Central memory CD8-positive, alpha-beta T cell (primary cell): ENCODE measurements at regions not wholly inside any gene's neighbourhood (a gene's known extent, or its start where the extent isn't known, plus 50 kb on each side); places are given as distances from the start of the nearest gene placed in this dataset.
"Not testable (repeated sequence)": the region's sequence is repeated elsewhere in the genome, so short reads cannot be mapped to it uniquely, and the experiment has no call there.

Experiments
- ATAC-seq: fragments of 150-1000 bp; cut with Tn5 transposase; replicated peaks from 2 replicates; pipeline ENCODE4 v1.10.0; 2022; ENCODE audit warnings: mild to moderate bottlenecking, moderate FRiP score, moderate number of reproducible peaks; ENCODE audit not compliant: poor library complexity, severe bottlenecking; ENCODE audit errors: extremely low read depth
- DNase-seq, 2 donors: peaks; one replicate each; pipeline ENCODE4 v3.0.0; 2021; ENCODE audit warnings: low spot score in 2 of 2
- H3K27ac Mint-ChIP-seq: one replicate; pipeline ENCODE4 v1.8.0; 2022; ENCODE audit warnings: low read depth, mild to moderate bottlenecking, moderate library complexity, mixed read lengths
- H3K27me3 Mint-ChIP-seq: one replicate; pipeline ENCODE4 v1.8.0; 2022; ENCODE audit warnings: mixed read lengths
- H3K36me3 Mint-ChIP-seq: one replicate; pipeline ENCODE4 v1.8.0; 2022; ENCODE audit warnings: mild to moderate bottlenecking, moderate library complexity, mixed read lengths; ENCODE audit not compliant: insufficient read depth
- H3K4me1 Mint-ChIP-seq: one replicate; pipeline ENCODE4 v1.8.0; 2022; ENCODE audit warnings: mixed read lengths
- H3K4me3 Mint-ChIP-seq: one replicate; pipeline ENCODE4 v1.8.0; 2022; ENCODE audit warnings: mild to moderate bottlenecking, moderate library complexity, mixed read lengths
- H3K9me3 Mint-ChIP-seq: one replicate; pipeline ENCODE4 v1.8.0; 2022; ENCODE audit warnings: mixed read lengths

DNA sequence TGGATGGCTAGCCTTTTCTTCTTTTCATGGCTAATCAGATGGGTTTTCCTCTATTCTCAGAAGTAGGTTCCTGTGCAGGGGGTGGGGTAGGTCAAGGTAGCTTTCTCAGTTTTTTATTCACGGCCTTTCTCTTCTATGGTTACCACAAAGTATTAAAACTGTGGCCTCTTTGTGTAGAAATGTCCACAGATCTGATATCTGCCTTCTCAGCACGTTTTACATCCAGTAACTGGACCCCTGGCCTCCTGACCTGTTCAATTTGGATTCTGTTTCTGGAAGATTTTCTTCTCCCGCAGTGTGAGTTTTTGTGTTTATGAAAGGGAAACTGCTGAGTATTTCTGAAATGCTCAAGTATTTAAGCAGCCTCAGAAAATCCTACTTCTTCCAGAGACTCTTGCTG, 688.5 kb downstream of the RAPGEF2 start:
- Mint-ChIP-seq H3K27me3 (no peaks in the 10 kb centered on the region), H3K27ac (no peak overlapping the region), H3K9me3 (peaks cover 11% of the 10 kb centered on the region), H3K36me3 (no peaks in the 10 kb centered on the region), H3K4me3 (no peak overlapping the region), H3K4me1 (no peaks in the 10 kb centered on the region)
- DNase-seq, result no peak
- ATAC-seq, result no peak

DNA sequence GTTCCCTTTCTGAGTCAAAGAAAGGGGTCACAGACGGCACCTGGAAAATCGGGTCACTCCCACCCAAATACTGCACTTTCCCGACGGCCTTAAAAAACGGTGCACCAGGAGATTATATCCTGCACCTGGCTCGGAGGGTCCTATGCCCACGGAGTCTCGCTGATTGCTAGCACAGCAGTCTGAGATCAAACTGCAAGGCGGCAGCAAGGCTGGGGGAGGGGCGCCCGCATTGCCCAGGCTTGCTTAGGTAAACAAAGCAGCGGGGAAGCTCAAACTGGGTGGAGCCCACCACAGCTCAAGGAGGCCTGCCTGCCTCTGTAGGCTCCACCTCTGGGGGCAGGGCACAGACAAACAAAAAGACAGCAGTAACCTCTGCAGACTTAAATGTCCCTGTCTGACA, 701.7 kb downstream of the RAPGEF2 start:
- not testable (repeated sequence) for H3K27me3 Mint-ChIP-seq, ATAC-seq, H3K27ac Mint-ChIP-seq, H3K4me3 Mint-ChIP-seq, H3K36me3 Mint-ChIP-seq, DNase-seq, H3K4me1 Mint-ChIP-seq
- peaks cover 17% of the 10 kb centered on the region for H3K9me3 Mint-ChIP-seq

DNA sequence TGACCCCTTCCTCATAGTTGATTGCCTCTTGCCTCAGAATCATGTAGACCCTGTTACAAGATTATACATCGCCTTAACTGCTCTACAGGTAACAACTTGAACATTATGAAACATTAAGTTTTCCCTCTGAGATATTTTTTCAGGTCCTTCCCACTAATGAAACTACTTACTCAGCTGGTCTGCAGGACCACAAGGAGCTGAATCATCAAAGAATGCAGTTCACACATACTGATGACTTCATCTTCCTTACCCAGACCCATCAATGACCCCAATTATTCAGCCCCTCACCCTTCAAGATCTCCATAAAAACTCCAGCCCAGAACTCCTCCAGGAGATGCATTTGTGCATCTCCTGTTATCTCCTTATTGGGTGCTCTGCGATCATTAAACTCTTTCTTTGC, 720.9 kb downstream of the RAPGEF2 start:
- Mint-ChIP-seq H3K4me1 (no peaks in the 10 kb centered on the region), H3K4me3 (no peak overlapping the region), H3K27ac (no peak overlapping the region), H3K9me3 (peaks cover 19% of the 10 kb centered on the region), H3K36me3 (peaks cover 2% of the 10 kb centered on the region), H3K27me3 (no peaks in the 10 kb centered on the region)
- ATAC-seq, result no peak
- DNase-seq, result no peak

DNA sequence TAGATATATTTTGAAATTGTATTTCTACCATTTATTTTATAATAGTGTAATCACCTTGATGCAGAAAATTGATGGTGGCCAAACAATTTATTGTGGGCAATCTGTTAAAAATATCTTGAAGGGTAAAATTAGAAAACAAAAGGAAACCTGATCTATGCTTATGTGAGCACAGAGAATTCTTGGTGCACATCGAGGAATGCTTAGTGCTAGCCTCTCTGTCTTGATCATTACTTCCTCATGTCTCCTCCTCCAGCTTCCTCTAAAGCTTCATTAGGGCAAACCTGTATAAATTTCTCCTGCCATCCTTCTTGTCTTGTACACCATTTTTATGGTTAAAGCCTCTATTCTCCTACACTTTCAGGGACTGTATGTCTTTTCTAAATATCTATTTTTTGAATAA, 725.8 kb downstream of the RAPGEF2 start:
- DNase-seq (no peak), ATAC-seq (no peak)
- no peaks in the 10 kb centered on the region for H3K36me3 Mint-ChIP-seq
- H3K27ac Mint-ChIP-seq, result no peak overlapping the region
- H3K4me3 Mint-ChIP-seq, result no peak overlapping the region
- H3K4me1 Mint-ChIP-seq, result no peaks in the 10 kb centered on the region
- H3K9me3 Mint-ChIP-seq, result peaks cover 32% of the 10 kb centered on the region
- no peaks in the 10 kb centered on the region for H3K27me3 Mint-ChIP-seq

DNA sequence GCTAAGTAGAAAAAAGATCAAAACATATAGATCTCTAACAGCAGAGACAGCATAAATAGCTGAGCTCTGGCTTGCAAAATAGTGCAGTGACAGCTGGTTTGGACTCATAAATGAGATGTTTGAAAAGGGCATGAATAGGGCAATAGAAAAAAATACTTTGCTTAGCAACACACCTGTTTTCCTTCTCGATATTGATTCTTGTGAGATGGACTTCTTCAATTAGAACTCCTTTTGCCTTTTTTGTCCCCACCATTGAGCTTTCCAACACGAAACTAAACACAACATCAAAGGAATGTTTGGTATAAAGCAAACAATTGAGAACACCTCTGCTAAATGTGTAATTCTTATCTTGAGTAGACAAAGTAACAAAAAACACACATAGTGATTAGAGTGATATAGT, 726.3 kb downstream of the RAPGEF2 start:
- H3K27ac Mint-ChIP-seq, result no peak overlapping the region
- no peaks in the 10 kb centered on the region for H3K36me3 Mint-ChIP-seq
- no peaks in the 10 kb centered on the region for H3K4me1 Mint-ChIP-seq
- peaks cover 32% of the 10 kb centered on the region for H3K9me3 Mint-ChIP-seq
- DNase-seq (no peak), ATAC-seq (no peak)
- H3K27me3 Mint-ChIP-seq, result no peaks in the 10 kb centered on the region
- no peak overlapping the region for H3K4me3 Mint-ChIP-seq

DNA sequence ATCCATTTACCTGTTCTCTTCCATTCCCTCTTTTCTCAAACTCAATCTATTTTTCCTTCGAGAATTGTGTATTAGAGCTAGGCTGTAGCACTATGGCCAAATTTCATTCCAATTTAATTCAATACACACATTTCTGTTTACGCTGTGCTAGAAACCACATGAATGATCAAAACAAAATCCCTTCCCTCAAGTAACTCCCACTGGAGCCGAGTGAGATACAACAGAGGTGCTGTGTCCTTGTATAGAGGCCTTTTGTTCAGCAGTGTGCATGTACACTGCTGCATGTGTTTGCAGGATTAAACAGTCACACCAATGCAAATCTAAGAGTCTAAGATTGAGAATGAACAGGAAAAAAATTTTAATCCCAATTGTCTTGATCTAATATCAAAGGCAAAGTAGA, 734.2 kb downstream of the RAPGEF2 start:
- no peak for ATAC-seq
- H3K4me1 Mint-ChIP-seq, result no peaks in the 10 kb centered on the region
- no peaks in the 10 kb centered on the region for H3K36me3 Mint-ChIP-seq
- H3K27ac Mint-ChIP-seq, result no peak overlapping the region
- H3K9me3 Mint-ChIP-seq, result peaks cover 16% of the 10 kb centered on the region
- DNase-seq, result no peak
- no peaks in the 10 kb centered on the region for H3K27me3 Mint-ChIP-seq
- H3K4me3 Mint-ChIP-seq, result no peak overlapping the region

DNA sequence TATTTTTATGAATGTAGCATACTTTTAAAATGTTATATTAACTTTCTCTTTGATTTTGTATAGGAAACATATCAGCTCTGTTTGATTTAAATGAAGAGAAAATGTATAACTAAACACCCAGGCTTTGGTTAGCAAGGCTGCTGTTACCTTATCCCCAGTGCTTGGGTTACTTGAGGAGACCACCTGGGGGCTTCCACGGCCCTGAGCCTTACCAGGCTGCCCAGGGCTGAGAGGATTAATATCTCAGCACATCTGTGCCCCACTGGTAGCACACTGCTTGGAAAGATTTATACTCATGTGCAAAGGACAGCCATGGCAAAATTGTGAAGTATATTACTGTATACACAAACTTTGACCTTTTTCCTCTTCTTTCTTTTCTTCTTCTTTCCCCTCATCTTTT, 752.9 kb downstream of the RAPGEF2 start:
- Mint-ChIP-seq H3K4me3 (no peak overlapping the region), H3K27me3 (no peaks in the 10 kb centered on the region), H3K4me1 (no peaks in the 10 kb centered on the region), H3K27ac (no peak overlapping the region), H3K36me3 (no peaks in the 10 kb centered on the region), H3K9me3 (peaks cover 6% of the 10 kb centered on the region)
- DNase-seq (no peak), ATAC-seq (no peak)

DNA sequence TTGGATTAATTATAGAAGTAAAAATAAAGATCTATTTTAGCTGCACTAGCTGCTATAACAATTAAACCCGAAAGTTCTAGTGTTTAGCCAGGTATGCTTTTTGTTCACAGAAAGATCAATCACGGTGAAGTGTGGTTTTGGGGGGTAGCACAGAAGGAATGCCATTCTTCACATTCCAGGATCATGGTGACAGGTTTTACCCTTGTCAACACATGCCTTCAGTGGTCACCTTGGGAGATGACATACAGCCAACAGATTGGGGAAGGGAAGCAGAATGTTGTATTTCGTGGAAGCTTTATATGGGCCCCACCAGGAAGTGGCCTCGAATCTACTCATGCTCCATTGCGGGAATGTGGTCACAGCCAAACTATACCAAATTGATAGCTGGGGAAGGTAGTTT, 753.6 kb downstream of the RAPGEF2 start:
- Mint-ChIP-seq H3K4me3 (no peak overlapping the region), H3K27me3 (no peaks in the 10 kb centered on the region), H3K27ac (no peak overlapping the region), H3K9me3 (peaks cover 9% of the 10 kb centered on the region), H3K4me1 (no peaks in the 10 kb centered on the region), H3K36me3 (no peaks in the 10 kb centered on the region)
- DNase-seq (no peak), ATAC-seq (no peak)

DNA sequence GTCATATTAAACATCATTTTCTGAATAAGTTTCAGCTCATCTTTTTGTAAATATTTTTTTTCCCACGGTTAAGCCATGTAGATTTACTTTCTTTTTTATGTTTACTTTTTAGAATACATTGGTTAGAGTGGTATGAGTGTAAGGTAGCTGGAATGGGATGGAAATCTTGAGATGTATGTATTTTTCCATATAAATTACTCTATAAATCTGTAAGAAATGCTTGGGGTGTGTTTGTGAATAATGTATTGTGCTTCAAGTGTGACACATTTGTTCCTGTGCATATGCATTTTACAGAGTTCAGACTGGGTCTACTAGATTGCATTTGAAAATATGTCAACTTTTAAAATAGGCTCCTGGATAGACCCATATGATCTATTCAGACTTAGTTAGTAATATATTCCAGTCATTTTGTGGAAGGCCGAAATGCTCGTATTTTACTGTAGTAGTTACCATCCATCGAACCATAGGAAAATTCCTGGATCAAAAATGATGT, 756.8 kb downstream of the RAPGEF2 start:
- DNase-seq (no peak), ATAC-seq (no peak)
- H3K4me3 Mint-ChIP-seq, result no peak overlapping the region
- no peaks in the 10 kb centered on the region for H3K4me1 Mint-ChIP-seq
- H3K27ac Mint-ChIP-seq, result no peak overlapping the region
- H3K36me3 Mint-ChIP-seq, result no peaks in the 10 kb centered on the region
- no peaks in the 10 kb centered on the region for H3K27me3 Mint-ChIP-seq
- peaks cover 15% of the 10 kb centered on the region for H3K9me3 Mint-ChIP-seq

DNA sequence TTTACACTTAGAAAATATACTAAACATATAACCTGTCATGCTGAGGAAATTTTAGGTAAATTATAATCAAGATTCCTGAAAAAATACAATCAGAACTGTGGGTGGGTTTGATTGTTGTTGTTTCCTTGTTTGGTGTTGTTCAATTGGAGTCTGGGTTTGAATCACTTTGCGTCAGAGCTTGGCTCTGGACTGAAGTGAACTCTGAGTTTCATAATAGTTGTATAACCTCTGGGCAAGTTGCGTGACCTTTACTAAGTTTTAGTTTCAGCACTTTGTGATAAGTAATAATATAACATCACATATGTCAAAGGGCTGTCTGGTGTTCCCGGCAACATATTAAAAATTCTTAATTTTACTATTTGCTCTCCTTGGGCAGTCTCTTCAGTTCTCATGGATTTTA, 758.1 kb downstream of the RAPGEF2 start:
- Mint-ChIP-seq H3K27ac (no peak overlapping the region), H3K4me1 (no peaks in the 10 kb centered on the region), H3K4me3 (no peak overlapping the region), H3K27me3 (no peaks in the 10 kb centered on the region), H3K36me3 (no peaks in the 10 kb centered on the region), H3K9me3 (peaks cover 18% of the 10 kb centered on the region)
- DNase-seq, result no peak
- no peak for ATAC-seq

DNA sequence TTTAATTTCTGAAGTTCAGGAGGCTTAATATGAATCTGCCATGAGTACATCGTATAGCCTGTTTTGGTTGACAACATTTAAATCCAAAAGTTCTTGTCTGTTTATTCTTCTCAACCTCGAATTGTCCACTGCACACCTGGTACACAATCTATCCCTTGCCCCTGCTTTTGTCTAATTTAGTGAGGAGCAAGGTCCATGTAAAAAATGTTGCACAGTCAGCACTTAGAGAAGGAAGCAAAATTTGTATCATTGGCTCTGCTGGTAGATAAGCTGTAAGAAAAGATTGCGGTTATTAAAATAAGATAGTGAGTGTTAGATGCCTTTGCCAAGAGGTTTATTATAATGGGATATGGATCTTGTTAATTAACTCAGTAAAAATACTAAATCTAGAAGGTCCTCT, 761.5 kb downstream of the RAPGEF2 start:
- Mint-ChIP-seq H3K27me3 (no peaks in the 10 kb centered on the region), H3K4me1 (no peaks in the 10 kb centered on the region), H3K27ac (no peak overlapping the region), H3K4me3 (no peak overlapping the region), H3K9me3 (peaks cover 16% of the 10 kb centered on the region), H3K36me3 (no peaks in the 10 kb centered on the region)
- DNase-seq, result no peak
- no peak for ATAC-seq

DNA sequence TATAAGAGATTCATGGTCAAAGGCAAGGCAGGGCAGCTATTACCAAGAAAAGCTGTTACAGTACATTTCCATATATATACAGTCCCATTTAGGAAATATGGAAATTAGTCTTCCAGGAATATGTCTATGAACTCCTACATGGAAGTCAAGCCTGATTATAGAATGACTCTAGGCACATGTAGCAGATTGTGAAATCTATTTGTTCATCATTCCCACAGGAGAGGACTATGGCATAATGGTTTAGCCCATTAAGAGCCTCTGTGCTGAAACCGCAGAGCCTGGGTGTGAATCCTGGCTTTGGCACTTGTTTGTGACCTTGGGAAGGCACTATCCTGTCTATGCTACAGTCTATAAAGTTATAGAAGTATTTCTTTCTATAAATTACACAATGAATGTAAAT, 764.8 kb downstream of the RAPGEF2 start:
- Mint-ChIP-seq H3K9me3 (peaks cover 12% of the 10 kb centered on the region), H3K4me3 (no peak overlapping the region), H3K27ac (no peak overlapping the region), H3K27me3 (no peaks in the 10 kb centered on the region), H3K36me3 (no peaks in the 10 kb centered on the region), H3K4me1 (no peaks in the 10 kb centered on the region)
- DNase-seq, result no peak
- ATAC-seq, result no peak

DNA sequence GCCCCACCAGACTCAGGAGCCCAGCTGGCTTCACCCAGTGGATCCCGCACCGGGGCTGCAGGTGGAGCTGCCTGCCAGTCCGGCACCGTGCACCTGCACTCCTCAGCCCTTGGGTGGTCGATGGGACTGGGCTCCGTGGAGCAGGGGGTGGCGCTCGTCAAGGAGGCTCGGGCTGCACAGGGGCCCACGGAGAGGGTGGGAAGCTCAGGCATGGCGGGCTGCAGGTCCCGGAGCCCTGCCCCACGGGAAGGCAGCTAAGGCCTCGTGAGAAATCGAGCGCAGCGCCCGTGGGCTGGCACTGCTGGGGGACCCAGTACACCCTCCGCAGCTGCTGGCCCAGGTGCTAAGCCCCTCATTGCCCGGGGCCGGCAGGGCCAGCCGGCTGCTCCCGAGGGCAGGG, 766.1 kb downstream of the RAPGEF2 start:
- H3K36me3 Mint-ChIP-seq, H3K4me1 Mint-ChIP-seq, ATAC-seq, H3K4me3 Mint-ChIP-seq, DNase-seq, H3K27ac Mint-ChIP-seq, H3K27me3 Mint-ChIP-seq: not testable (repeated sequence)
- H3K9me3 Mint-ChIP-seq, result peaks cover 12% of the 10 kb centered on the region

DNA sequence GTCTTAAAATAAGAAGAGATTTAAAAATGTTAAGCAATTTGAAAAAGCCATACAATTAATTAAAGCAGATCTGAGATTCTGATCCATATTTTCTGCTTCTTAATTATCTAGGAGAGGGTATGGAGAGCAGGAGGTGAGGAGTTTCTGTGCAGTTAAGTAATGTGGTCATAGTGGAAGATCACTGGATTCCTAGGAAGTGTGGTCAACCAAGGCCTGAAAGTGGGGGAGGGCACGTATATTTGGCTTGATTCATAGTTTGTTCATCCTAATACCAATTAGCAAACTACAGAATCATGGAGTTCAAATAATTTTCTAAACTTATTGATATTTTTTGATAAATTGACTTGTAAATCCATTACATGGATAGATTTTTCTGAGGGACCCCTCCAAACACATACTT, 768.3 kb downstream of the RAPGEF2 start:
- no peak for ATAC-seq
- no peaks in the 10 kb centered on the region for H3K36me3 Mint-ChIP-seq
- DNase-seq, result no peak
- no peaks in the 10 kb centered on the region for H3K27me3 Mint-ChIP-seq
- no peaks in the 10 kb centered on the region for H3K4me1 Mint-ChIP-seq
- no peak overlapping the region for H3K27ac Mint-ChIP-seq
- peaks cover 18% of the 10 kb centered on the region for H3K9me3 Mint-ChIP-seq
- no peak overlapping the region for H3K4me3 Mint-ChIP-seq
